ENCODE measurements at regions not wholly inside any gene's neighbourhood (a gene's known extent, or its start where the extent isn't known, plus 50 kb on each side); places are given as distances from the start of the nearest gene placed in this dataset.

- H3K9me3 ChIP-seq = peaks cover 0 to 25% (median 0%) of the 10 kb centered on the region in 4 donors
- 71% methylated on average over 1 of the region's 1 CpG for WGBS
Measured at GRCh38 chr2:6454286-6454990, 411.3 kb downstream of the CMPK2 start.

GRCh38 chr2:6459138-6459537, 406.6 kb downstream of the CMPK2 start:
- H3K36me3 ChIP-seq = no peaks in the 10 kb centered on the region
- no peak for TF ChIP-seq POLR2AphosphoS5 (IDR thresholded peaks at IDR 0.05)
- no peak overlapping the region for H3K27ac ChIP-seq (replicated peaks in 1 of 4)
- H3K27me3 ChIP-seq = no peaks in the 10 kb centered on the region
- H3K4me3 ChIP-seq = no peak overlapping the region
- WGBS = 100% methylated on average over 3 of the region's 13 CpGs
- H3K9me3 ChIP-seq = peaks cover 0 to 27% (median 0%) of the 10 kb centered on the region in 4 donors
- DNase-seq (ENCODE audit: extremely low spot score) = no peak
- H3K4me1 ChIP-seq = no peaks in the 10 kb centered on the region
- intact Hi-C loops (cut with DNase I) = no loop called here

More at GRCh38 chr2:6454286-6454990, 411.3 kb downstream of the CMPK2 start:
- no peaks in the 10 kb centered on the region for H3K36me3 ChIP-seq
- intact Hi-C loops (cut with DNase I) = no loop called here
- no peaks in the 10 kb centered on the region for H3K4me1 ChIP-seq
- H3K27me3 ChIP-seq = no peaks in the 10 kb centered on the region
- H3K4me3 ChIP-seq = no peak overlapping the region
- no peak overlapping the region for H3K27ac ChIP-seq (replicated peaks in 1 of 4)
- no peak for DNase-seq (ENCODE audit: extremely low spot score)
- TF ChIP-seq POLR2AphosphoS5 (IDR thresholded peaks at IDR 0.05) (no peak), EP300 (IDR thresholded peaks at IDR 0.05) (no peak), POLR2A (IDR thresholded peaks at IDR 0.05; ENCODE audit: low read depth) (no peak)
- TF ChIP-seq, protein P1, sequence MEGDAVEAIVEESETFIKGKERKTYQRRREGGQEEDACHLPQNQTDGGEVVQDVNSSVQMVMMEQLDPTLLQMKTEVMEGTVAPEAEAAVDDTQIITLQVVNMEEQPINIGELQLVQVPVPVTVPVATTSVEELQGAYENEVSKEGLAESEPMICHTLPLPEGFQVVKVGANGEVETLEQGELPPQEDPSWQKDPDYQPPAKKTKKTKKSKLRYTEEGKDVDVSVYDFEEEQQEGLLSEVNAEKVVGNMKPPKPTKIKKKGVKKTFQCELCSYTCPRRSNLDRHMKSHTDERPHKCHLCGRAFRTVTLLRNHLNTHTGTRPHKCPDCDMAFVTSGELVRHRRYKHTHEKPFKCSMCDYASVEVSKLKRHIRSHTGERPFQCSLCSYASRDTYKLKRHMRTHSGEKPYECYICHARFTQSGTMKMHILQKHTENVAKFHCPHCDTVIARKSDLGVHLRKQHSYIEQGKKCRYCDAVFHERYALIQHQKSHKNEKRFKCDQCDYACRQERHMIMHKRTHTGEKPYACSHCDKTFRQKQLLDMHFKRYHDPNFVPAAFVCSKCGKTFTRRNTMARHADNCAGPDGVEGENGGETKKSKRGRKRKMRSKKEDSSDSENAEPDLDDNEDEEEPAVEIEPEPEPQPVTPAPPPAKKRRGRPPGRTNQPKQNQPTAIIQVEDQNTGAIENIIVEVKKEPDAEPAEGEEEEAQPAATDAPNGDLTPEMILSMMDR (IDR thresholded peaks at IDR 0.05) = no peak

- intact Hi-C loops (cut with DNase I) = no loop called here
- no peak overlapping the region for H3K4me3 ChIP-seq
- H3K9me3 ChIP-seq = peaks cover 0 to 11% (median 0%) of the 10 kb centered on the region in 4 donors
- no peak for DNase-seq (ENCODE audit: extremely low spot score)
- no peaks in the 10 kb centered on the region for H3K36me3 ChIP-seq
- H3K4me1 ChIP-seq = no peaks in the 10 kb centered on the region
- 25% methylated on average over 1 of the region's 1 CpG for WGBS
- H3K27ac ChIP-seq (replicated peaks in 1 of 4) = no peak overlapping the region
- TF ChIP-seq POLR2AphosphoS5 (IDR thresholded peaks at IDR 0.05) (no peak), POLR2A (IDR thresholded peaks at IDR 0.05; ENCODE audit: low read depth) (no peak), EP300 (IDR thresholded peaks at IDR 0.05) (no peak)
- TF ChIP-seq, protein P1 (IDR thresholded peaks at IDR 0.05) = no peak
- peaks cover 0 to 5% (median 0%) of the 10 kb centered on the region in 4 donors for H3K27me3 ChIP-seq
Measured at GRCh38 chr2:6470518-6470917, 395.2 kb downstream of the CMPK2 start.

DNA sequence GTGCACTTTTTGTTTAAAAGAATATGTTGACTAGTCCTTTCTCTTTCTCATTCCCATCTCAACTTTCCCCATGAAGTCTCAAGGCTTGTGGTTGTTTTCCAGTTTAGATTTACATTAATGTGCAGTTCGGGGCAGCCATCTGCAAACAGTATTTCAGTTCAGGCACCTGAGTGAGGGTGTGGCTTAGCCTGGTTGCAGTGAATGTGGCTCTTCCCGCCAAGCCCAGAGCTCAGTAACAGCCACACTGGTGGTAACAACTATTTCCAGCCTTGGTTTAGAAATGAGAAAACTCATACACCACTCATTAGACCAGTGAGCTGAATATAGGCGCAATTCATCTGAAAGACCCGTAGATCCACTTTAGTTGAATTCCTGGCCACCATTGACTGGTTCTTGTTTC, 394.3 kb downstream of the CMPK2 start:
- Histone ChIP-seq H3K4me1 (no peaks in the 10 kb centered on the region), H3K4me3 (no peak overlapping the region), H3K27ac (replicated peaks in 1 of 4) (no peak overlapping the region), H3K27me3 (peaks cover 0 to 14% (median 0%) of the 10 kb centered on the region in 4 donors), H3K36me3 (no peaks in the 10 kb centered on the region), H3K9me3 (peaks cover 0 to 11% (median 0%) of the 10 kb centered on the region in 4 donors)
- intact Hi-C loops (cut with DNase I) = no loop called here
- no peak for DNase-seq (ENCODE audit: extremely low spot score)
- WGBS = 86% methylated on average over 4 of the region's 4 CpGs
- TF ChIP-seq POLR2A (IDR thresholded peaks at IDR 0.05; ENCODE audit: low read depth) (no peak), POLR2AphosphoS5 (IDR thresholded peaks at IDR 0.05) (no peak), EP300 (IDR thresholded peaks at IDR 0.05) (no peak)
- TF ChIP-seq, protein P1 (IDR thresholded peaks at IDR 0.05) = no peak

- 71% methylated on average over 4 of the region's 4 CpGs for WGBS
- Histone ChIP-seq H3K36me3 (no peaks in the 10 kb centered on the region), H3K4me3 (no peak overlapping the region), H3K9me3 (no peaks in the 10 kb centered on the region), H3K27ac (replicated peaks in 1 of 4) (no peak overlapping the region), H3K4me1 (no peaks in the 10 kb centered on the region), H3K27me3 (peaks cover 0 to 15% (median 0%) of the 10 kb centered on the region in 4 donors)
- DNase-seq (ENCODE audit: extremely low spot score) = no peak
- TF ChIP-seq POLR2AphosphoS5 (IDR thresholded peaks at IDR 0.05) (no peak), EP300 (IDR thresholded peaks at IDR 0.05) (no peak), POLR2A (IDR thresholded peaks at IDR 0.05; ENCODE audit: low read depth) (no peak)
- TF ChIP-seq, protein P1 (IDR thresholded peaks at IDR 0.05) = no peak
- intact Hi-C loops (cut with DNase I) = no loop called here
Measured at GRCh38 chr2:6474161-6475140, 391.3 kb downstream of the CMPK2 start.
